Esophagus squamous epithelium (tissue), 5 donors: ENCODE measurements at regions not wholly inside any gene's neighbourhood (a gene's known extent, or its start where the extent isn't known, plus 50 kb on each side); places are given as distances from the start of the nearest gene placed in this dataset.

ENCODE experiments used
- DNase-seq: peaks from one replicate; lab custom pipeline; 2025; lab: John Stamatoyannopoulos, UW
- H3K27ac ChIP-seq, 4 donors: fragments of 200-600 bp; sonication (generic); one replicate each; pipeline ENCODE4 v1.5.1; 2016 to 2019; ENCODE audit warnings: mild to moderate bottlenecking in 1 of 4
- H3K27me3 ChIP-seq, 4 donors: fragments of 200-600 bp; sonication (generic); 1 replicate in 3 of 4; 2 replicates in 1 of 4; pipeline versions ENCODE4 v1.5.1 to v1.6.0; 2017 to 2021; ENCODE audit warnings: antibody characterized with exemption in 1 of 4
- H3K36me3 ChIP-seq, 3 donors: fragments of 200-600 bp; sonication (generic); one replicate each; pipeline ENCODE4 v1.5.1; 2016 to 2019
- H3K4me1 ChIP-seq, 3 donors: fragments of 200-600 bp; sonication (generic); one replicate each; pipeline ENCODE4 v1.5.1; 2017 to 2019
- H3K4me3 ChIP-seq, 4 donors: fragments of 200-600 bp; sonication (generic); 1 replicate in 3 of 4; 2 replicates in 1 of 4; pipeline ENCODE4 v1.5.1; 2016 to 2019; ENCODE audit warnings: mild to moderate bottlenecking in 2 of 4, moderate library complexity in 1 of 4
- H3K9me3 ChIP-seq, 3 donors: fragments of 200-600 bp; sonication (generic); one replicate each; pipeline ENCODE4 v1.5.1; 2016 to 2019
- CTCF ChIP-seq, 6 experiments: fragments of 450-650 bp in 4 of 6; fragments of 200-600 bp in 2 of 6; sonication (generic) in 2 of 6; IDR thresholded peaks; one replicate each; pipeline ENCODE4 v1.5.1; 2016 to 2019; ENCODE audit warnings: antibody characterized with exemption in 6 of 6, mild to moderate bottlenecking in 4 of 6, moderate library complexity in 4 of 6
- POLR2A ChIP-seq, 4 donors: fragments of 450-650 bp; IDR thresholded peaks; one replicate each; pipeline ENCODE4 v1.6.1; 2017; ENCODE audit warnings: antibody characterized with exemption in 4 of 4, mild to moderate bottlenecking in 4 of 4, moderate library complexity in 3 of 4
- WGBS, 2 donors: methylation state at CpG; one replicate each; pipeline ENCODE4 v1.1.5; 2018; 5-methylcytosine and 5-hydroxymethylcytosine counted together
- intact Hi-C: fragments of 100-400 bp; cut with DNase I; formaldehyde crosslinking; loops from one replicate; pipeline ENCODE4 v1.15.0; 2022
- donor health status: DM: yes; HTN: yes; CAD: no.

DNA sequence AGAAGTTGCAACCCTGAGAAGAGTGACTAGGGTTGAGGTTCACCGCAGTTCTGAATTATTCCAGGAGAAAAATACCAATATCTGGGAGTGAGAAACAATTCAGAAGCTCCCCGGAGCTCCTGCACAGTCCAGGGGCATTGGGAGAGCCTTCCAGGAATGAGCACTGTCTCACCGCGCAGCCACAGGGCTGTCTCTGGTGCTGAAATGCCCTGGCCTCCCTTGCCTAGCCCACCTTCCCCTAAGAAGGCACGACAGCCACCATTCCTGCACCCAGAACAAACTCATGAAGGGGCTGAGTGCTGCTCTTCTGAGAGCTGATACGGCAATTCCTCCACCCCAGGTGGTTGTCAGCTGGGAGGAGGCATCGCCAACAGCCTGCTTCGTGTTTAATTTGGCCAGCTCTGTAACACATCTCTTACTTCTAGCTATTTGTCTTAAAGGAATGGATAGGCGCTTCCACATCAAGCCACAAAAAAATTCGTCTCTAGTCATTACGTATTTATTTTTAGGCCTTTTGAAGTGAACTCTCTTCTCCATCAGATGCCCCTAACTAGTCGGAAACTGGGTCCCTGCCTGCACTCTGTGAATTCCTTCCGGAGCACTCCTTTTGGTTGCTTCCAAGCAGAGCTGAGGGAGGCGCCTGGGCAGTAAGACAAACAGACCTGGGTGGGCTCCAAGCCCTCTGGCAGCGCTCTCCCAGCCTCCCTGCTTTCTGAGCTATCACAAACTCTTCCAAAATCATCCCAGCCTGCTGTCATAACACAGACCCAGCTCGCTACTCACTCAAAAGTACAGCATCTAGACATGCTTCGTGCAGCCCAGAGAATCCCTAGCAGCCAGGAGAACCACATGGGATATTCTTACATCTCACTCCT lies 120.5 kb upstream of the CCDC68 start:
- TF ChIP-seq POLR2A (IDR thresholded peaks at IDR 0.05) (no peak), CTCF (IDR thresholded peaks at IDR 0.05) (no peak)
- H3K4me3 ChIP-seq = no peak overlapping the region
- H3K4me1 ChIP-seq = no peaks in the 10 kb centered on the region
- H3K27ac ChIP-seq = no peak overlapping the region
- no peaks in the 10 kb centered on the region for H3K9me3 ChIP-seq
- H3K36me3 ChIP-seq = no peaks in the 10 kb centered on the region
- intact Hi-C loops = no loop called here
- 57 to 66% methylated on average over 14 to 17 of the region's 17 CpGs for WGBS, 2 donors
- DNase-seq = no peak
- H3K27me3 ChIP-seq = no peaks in the 10 kb centered on the region

- 82 to 90% methylated on average over 6 of the region's 6 CpGs for WGBS, 2 donors
- Histone ChIP-seq H3K27ac (no peak overlapping the region), H3K4me1 (no peaks in the 10 kb centered on the region), H3K4me3 (no peak overlapping the region), H3K27me3 (no peaks in the 10 kb centered on the region), H3K9me3 (no peaks in the 10 kb centered on the region), H3K36me3 (no peaks in the 10 kb centered on the region)
- intact Hi-C loops = no loop called here
- TF ChIP-seq CTCF (IDR thresholded peaks at IDR 0.05) (no peak), POLR2A (IDR thresholded peaks at IDR 0.05) (no peak)
- no peak for DNase-seq
These were observed 119.8 kb upstream of the CCDC68 start for GRCh38 chr18:55079067-55079466.

- H3K9me3 ChIP-seq = no peaks in the 10 kb centered on the region
- WGBS, 2 donors = 44 to 51% methylated on average over 7 to 8 of the region's 8 CpGs
- intact Hi-C loops = no loop called here
- no peaks in the 10 kb centered on the region for H3K27me3 ChIP-seq
- no peak overlapping the region for H3K27ac ChIP-seq
- TF ChIP-seq POLR2A (IDR thresholded peaks at IDR 0.05) (no peak), CTCF (IDR thresholded peaks at IDR 0.05) (no peak)
- no peak for DNase-seq
- H3K4me1 ChIP-seq = no peaks in the 10 kb centered on the region
- no peak overlapping the region for H3K4me3 ChIP-seq
- H3K36me3 ChIP-seq = no peaks in the 10 kb centered on the region
These were observed 119.2 kb upstream of the CCDC68 start for GRCh38 chr18:55078303-55078932.

GRCh38 chr18:55076643-55077218 lies 117.5 kb upstream of the CCDC68 start:
- Histone ChIP-seq H3K36me3 (no peaks in the 10 kb centered on the region), H3K27me3 (no peaks in the 10 kb centered on the region), H3K4me3 (no peak overlapping the region), H3K9me3 (no peaks in the 10 kb centered on the region), H3K4me1 (no peaks in the 10 kb centered on the region), H3K27ac (no peak overlapping the region)
- intact Hi-C loops = no loop called here
- WGBS, 2 donors = 77 to 78% methylated on average over 5 to 6 of the region's 6 CpGs
- TF ChIP-seq POLR2A (IDR thresholded peaks at IDR 0.05) (no peak), CTCF (IDR thresholded peaks at IDR 0.05) (no peak)
- no peak for DNase-seq

DNA sequence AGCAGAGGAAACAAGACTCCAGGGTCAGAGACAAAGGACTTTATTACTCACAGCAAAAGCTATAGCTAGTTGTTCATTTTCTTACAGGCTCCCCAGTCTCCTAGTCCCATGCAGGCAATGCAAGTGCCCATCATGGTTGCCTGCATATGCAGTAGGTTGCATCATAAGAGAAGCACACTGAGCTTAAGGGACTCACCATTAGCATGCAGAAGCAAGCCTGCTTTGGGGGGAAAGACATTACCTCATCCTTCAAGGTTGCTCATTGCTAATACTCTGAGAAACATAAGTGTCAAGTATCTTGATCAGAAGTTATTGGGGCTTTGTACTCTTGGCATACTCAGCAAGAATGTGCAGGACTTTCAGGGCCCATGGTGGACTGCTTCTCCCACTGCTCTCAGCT lies 114.6 kb upstream of the CCDC68 start:
- intact Hi-C loops = no loop called here
- no peak overlapping the region for H3K4me3 ChIP-seq
- no peak for DNase-seq
- H3K27ac ChIP-seq = no peak overlapping the region
- no peaks in the 10 kb centered on the region for H3K4me1 ChIP-seq
- no peaks in the 10 kb centered on the region for H3K9me3 ChIP-seq
- no peak for TF ChIP-seq CTCF (IDR thresholded peaks at IDR 0.05)
- TF ChIP-seq POLR2A (IDR thresholded peaks at IDR 0.05) = no peak
- H3K36me3 ChIP-seq = no peaks in the 10 kb centered on the region
- H3K27me3 ChIP-seq = no peaks in the 10 kb centered on the region
